HUDEP-2 (cell line): ENCODE measurements at regions not wholly inside any gene's neighbourhood (a gene's known extent, or its start where the extent isn't known, plus 50 kb on each side); places are given as distances from the start of the nearest gene placed in this dataset.

Experiments
- DNase-seq, 76 experiments: peaks; one replicate each; lab custom pipeline; 2025; ENCODE audit not compliant: unreplicated experiment in 76 of 76; lab: John Stamatoyannopoulos, UW

DNA sequence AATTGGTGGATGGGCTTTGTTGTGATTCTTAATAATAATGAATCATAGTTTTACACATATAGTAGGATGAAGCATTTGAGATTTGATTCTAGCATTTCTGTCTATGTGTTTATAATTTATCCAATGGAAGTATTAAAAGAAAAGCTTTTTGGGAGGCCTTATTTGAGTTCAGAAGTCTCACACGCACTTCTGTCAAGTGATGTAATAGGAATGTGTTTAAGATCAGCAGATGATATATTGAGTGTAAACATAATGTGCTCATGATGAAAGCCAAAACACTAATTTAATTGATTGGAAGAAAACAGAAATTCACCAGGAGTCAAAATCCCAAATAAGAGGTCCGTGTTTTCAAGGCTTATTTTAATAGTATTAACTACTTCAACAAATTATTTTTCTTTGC is 435.6 kb upstream of the HSF2 start:
- no peak for DNase-seq

DNA sequence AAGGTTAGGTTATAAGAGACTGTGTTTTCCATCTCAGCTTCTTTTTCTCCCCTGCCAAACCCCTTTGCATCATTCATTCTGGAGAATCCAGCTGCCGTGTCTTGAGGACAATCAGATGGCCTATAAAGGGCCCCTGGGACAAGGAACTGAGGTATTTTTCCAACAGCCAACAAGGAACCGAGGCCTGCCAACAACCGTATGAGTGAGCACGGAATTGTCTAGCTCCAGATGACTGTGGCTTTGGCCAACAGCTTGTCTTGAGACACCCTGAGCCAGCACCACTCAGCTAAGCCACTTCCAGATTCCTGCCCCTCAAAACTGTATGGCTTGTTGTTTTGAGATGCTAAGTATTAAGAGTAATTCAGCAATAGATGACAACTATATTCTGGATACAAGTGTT is 433.7 kb upstream of the HSF2 start:
- DNase-seq, result no peak

DNA sequence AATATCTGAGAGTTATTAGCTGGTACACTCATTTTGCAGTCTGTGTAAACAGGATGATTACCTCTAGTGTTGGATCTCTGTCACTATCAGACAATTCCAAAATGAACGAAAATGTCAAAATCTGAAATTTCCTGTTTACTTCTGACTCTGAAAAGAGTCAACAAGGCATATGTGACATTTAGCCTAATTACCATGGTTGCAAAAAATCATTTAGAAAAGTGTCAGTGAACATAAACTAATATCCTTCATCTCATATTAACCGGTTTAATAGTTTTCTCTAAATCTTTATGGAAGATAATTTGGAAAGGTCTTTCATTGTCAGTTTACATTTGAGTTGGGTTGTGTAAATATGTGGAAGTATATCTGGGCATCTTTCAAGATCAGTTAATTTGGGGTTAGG is 431.8 kb upstream of the HSF2 start:
- no peak for DNase-seq

DNA sequence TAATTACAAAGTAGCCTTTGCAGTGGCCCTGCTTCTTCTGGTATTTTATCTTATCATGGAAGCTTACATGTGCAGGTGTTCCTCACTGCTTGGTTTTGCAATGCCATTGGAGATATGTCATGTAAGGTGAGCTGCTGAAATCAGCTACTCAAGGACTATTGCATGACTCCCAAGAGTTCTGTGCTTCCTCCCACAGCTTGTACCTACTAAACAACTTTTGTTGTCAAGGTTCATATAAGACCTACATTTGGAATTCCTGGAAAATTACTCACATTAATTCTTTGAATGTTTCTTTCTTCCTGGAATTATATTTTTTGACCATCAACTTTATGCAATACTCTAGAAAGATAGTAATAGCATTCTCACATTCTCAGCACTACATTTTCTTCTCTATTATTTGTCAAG is 427.5 kb upstream of the HSF2 start:
- DNase-seq, result no peak

DNA sequence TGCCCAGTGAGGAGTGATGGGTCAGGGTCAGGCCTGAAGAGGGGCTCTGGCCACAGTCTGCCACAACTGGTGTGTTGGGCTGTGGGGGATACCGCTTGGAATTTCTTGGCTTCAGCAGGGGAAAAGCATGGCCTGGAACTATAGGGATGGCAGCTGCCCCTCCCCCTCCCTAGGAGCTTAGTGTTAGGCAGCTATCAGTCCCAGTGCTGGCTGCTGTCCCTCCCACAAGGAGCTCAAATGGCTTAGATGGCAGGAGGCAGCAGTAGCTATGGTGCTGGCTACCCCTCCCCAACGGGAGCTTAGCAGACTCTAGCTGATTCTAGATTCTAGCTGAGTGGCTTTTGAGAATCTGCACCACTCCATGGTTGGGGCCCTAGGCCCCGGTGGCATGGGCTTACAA is 414.5 kb upstream of the HSF2 start:
- no peak for DNase-seq

DNA sequence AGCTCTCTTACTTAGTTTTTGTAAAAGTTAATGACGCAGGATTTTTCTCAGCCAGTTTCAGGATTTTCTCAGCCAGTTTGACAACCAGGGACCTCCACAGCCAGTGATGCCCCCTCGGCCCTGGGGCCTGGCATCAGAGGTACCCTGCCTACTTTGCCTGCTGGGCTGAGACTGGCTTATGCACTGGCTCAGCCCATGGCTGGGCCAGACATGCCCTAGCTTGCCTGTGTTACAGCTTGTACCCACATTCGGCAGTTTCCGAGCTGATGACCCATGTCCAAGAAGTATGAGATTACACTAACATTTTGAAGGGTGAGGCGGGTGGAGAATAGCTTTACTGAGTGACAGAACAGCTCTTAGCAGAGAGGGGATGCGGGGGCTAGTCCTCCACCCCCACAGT is 406.1 kb upstream of the HSF2 start:
- no peak for DNase-seq

DNA sequence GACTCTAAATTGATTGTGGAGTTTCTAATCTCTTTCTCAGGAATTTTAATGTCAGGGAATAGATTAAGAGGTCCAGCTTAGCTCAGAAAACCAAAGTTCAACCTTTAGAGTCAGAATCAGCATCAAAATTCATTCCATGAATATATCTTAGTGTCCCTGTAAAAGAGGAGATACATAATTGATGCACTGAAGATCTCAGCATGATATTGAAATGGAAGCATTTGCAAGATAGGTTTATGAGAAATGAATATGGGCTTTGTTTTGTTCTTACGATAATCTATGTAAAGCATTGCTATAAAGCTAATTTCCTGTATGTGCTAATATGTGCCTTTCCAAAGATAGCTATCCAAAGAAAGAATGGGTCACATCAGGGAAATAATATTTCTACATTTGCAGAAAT is 404.5 kb upstream of the HSF2 start:
- no peak for DNase-seq

DNA sequence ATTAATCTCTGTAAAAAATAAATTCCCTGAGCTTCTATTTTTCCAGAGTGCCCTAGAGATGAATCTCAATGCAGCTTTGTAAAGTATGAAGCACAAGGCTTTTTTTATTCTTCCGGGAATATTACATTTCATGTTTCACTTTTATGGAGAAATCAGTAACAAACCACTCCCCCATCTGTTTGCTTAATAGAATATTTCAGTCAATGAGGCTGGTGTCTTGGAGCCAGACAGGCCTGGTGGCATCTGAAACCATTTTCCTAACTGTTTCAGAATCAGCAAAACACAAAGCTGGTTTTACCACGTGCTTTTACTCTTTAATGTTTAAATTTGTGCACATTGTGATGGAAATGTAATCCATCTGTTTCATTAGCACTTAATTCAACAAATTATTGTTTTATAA is 400.8 kb upstream of the HSF2 start:
- DNase-seq, result no peak

DNA sequence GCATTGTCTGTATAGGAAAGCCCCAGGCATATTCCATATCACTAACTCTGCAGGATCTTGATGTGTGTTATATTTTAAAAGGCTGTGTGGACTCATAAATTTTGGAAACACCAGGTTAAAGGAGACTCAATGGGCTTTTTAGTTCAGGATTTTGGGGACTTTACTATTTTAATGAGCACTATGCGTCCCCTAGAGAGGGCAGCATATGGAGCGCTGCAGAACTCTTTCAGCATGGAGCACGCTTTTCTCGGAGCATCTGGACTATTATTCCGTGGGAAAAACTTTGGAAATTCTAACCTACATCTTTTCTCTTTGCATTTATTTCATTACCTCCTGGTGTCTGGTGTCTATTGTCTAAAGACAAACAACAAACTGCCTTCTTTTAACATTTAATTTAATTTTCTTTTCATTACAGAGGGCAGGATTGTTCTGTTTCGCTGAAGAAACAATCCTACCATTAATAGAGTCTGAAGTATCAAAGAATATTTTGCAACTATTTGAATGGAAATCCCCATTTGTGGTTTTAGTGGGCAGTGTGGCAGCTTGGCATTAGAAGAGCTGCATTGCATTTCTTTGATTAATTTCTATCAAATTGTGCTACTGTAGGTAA is 399.9 kb upstream of the HSF2 start:
- DNase-seq, result no peak

DNA sequence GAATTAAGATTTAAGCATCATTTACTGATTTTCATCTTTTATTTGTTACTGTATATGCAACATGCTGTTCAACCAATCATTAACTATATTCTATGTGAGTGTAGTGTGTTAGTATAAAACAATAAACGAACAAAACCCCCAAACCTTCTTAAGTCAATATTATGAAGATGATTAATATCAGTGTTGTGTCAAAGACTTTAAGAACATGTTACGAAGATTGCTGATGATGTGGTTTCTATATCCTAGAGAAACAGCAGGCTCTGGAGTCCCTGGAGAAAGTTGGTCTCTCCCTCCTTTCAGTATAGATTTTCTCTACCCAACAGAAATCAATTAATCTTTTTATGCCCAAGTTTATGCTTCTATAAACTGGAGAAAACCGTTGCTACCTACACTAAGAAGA is 393.8 kb upstream of the HSF2 start:
- DNase-seq, result no peak

DNA sequence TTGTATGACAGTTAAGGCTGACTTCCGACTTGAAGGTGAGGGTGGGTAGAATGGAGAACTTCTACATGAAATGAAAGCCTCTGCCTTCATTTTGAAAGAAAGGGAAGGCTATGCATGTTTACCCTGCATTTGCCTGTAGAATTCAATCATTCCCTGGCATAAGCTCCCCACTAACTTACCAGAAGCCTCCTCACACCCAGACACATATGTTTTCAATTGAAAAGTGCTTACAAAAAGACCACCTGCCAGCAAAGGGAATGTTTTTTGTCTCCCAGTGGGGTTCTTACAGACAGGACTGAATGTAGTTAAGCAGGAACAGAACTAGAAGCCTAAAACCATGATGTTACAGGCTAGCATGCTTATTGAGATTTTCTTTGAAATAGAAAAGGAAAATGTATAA is 392.1 kb upstream of the HSF2 start:
- no peak for DNase-seq

DNA sequence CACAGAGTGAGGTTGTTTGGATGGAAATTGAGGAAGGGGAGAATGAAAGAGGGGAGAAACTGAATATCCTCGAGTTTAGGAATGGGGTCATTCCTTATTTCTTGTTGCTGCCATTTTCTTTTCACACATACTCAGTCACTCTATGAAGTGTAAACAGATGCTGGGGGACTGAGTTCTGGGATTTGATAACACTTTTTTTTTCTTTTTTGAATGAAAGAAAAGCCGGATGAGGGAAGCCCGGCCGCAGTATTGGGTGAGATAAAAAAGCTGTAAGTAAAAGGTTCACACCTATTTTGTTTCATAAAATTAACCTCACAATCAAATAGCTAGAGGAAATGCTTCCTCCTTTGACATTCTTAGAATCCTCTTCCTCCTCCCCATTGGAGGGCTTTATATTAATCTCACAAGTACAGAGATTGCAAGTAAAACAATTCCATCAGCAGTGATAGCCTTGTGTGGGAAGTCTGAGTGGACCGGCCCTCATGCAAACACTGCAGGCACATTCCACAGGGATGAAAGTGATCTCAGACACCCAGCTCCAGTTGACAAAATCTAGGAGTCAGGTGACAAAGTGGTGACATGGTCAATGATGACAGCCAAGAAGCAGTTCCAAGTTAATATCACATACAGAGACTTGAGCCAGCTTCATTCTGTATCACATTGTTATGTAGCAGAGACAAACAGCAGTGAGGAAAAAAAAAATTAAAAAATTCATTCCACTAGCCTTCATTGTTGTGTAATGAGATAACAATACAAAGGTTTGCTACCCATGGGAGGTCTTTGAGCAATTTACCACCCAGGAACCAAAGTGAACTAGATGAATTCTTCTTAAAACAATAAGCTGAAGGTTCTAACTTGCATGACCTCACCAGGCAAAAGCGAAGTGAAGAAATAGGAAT is 391.1 kb upstream of the HSF2 start:
- no peak for DNase-seq

DNA sequence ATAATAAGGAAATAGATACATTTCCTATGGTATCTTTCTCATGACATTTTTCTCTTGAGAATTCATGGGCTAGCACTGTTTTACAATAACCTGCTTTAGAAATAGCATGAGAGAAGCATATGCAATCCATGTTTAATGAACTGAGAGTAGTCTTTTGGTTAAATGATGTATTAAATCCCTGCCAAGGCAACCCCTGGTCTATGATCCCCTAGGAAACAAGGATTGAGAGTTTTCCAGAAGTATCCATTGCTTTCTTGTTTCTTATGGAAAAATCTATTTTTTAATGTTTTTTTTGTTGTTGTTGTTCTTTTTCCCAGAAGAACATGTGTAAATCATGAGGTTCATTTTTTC is 390.5 kb upstream of the HSF2 start:
- no peak for DNase-seq

DNA sequence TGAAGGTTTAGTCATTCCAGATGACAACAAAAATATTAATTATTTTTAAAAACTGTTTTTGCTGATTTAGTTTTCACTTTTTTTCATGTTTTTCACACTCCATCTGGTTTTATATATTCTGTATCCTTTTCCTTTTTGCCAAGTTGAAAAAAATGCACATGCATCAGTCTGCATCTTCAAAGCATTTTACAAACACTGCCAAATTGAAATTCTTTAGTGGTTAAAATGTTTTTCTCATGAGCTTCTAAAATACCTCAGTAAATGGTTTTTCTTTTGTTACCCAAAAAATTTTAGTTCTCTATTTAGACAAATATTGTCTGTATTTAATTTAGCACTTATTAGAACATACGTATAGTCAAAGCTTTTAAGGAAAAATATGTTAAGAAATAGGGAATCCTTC is 386.9 kb upstream of the HSF2 start:
- no peak for DNase-seq

DNA sequence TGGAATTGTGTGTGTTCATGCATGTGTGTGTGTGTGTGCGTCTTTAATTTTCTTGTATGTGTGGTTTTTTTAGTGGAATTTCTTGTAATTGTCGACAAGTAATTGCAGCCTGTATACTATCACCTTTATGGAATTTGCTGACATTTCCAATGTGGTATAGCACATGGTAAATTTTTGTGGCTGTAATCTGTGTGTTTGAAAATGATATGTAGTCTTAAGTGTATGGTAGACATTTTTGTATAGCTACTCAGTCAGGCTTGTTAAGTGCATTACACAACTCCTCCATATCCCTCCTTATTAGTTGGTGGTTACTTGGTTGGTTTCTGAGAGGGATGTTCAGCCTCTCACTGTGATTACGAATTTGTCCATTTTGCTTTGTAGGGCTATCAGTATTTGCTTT is 384.5 kb upstream of the HSF2 start:
- DNase-seq, result no peak

DNA sequence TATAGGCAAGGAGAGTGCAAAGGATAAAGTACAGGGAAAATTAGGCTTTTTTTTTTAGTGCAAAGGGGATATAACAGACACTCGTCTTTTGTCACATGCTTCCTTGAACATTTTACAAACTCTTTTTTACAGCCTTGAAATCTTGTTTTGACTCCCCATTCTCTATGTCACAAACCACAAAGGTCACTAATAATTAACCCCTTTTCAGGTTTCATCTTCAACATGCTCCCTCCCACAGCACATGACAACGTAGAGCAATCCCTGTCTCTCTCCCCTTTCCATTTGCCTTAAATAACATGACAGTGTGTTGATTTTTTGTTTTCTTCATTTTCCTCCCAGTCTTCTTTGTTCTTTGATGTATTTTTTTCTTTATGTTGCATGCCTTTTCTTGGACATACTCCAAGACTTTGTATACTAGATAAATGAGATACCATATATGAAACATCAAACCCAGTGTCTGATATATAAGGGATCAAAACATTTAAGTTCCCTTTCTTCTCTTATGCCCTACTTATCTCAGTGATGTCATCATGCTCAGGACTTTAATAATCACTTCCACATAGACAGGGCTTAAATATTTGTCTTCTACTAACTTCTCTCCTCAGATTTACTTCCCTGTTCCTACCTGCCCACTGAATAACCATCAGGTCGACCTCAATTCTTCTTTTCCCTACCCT is 378.7 kb upstream of the HSF2 start:
- no peak for DNase-seq

DNA sequence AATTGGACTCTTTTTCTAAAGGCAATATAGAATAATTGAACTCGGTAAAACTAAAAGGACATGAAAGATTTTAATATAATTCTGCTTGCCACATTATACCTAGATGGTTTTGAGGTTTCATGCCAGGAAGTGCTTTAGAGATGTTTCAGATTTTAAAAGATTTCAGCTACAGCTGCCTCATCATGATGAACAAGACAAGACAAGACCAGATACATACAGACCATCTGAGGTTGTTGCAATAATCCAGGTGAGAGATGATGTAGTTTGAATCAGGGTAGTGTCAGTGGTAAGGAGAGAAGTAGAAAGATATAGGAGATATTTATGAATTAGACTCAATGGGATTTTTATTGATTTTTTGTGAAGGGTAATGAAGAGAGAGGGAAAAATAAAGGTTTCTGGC is 374.3 kb upstream of the HSF2 start:
- no peak for DNase-seq

DNA sequence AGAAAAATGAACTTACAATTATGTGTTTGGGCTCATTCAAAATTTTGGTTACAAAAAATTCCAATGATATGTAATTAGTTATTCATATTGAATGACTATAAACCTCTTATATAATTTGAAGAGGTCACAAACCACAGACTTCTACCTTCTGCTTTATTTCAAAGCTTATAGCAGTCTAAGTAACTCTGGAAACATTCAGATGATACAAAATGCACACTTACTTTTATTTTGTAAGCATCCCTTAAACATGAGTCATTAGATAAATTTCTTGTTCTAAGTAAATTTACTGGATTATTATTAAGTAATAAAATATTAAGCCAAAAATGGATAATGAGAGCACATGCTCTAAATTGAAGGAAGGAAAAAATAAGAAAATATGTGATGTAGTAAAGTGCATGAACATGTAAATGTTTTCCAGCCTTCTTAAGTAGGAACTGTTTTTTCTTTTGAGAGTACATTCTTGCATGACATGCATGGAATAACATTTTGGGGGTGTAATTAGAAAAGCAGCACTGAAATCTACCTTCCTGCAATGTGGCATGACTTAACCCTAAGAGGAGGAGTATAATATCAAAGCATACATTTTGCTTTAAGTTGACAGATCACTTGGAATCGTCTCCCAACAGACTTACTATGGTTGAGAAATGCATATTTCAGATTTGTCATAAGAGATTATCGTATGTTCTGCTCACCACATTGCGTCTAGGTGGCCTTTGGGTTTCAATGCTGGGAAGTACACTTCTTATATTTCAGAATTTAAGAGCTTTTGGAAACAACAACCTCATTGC is 372.7 kb upstream of the HSF2 start:
- DNase-seq, result no peak

DNA sequence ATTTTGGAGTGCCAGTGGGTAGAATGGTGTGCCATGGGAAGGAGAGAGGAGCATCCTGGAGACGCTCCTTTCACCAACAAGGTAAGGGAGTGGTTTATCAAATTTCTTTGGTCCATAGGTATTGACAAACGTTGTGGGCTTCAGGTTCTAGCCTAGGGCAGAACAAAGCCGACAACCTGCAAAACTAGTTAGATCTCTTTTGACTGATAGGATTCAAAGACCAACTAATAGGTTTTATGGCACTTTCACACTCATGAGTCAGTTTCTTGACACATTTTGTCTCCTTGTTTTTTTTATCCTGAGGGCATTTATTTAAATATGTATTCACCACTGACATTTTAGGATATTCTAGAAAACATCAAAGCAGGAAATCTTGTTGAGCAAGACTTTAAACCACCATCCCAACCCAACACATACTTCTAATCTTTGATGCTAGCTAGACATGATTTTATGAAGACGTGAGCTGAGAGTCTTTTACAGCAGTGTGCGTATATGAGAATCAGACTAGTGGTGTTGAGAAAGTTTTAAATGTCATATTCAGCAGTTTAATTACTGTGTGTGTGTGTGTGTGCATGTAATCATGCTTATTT is 370.4 kb upstream of the HSF2 start:
- no peak for DNase-seq

DNA sequence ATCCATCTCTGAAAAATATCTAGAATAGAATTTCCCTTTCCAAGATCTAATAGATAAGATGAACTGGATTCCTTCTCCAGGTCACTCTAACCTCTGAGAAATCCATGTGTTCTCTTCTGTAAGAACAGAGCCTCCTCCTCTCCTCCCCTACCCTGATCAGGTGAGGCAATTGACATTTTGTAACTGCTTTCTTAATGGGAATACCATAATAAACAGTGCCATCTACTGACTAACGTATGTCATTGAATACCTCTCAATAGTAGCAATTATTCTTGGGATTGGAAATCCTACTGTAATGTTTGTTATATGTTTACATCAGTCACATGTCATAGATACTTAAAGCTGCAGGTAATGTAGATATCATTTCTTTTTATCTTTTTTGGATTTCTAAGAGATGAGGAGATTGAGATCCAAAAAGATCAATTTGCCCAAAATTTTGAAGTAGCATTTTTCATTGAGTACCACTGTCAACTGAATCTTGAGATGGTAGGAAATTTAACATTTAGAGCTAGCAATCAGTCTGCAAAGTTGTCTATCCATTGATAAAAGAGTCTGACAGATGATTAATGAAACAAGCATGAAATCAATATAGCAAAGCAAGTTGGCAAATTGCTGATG is 365.8 kb upstream of the HSF2 start:
- peak in 17 of 76 experiments; percentile 4 to 50 (median 15) for DNase-seq
